ENCODE measurements at regions not wholly inside any gene's neighbourhood (a gene's known extent, or its start where the extent isn't known, plus 50 kb on each side); places are given as distances from the start of the nearest gene placed in this dataset.

GRCh38 chr1:61618755-61619154, 106.2 kb downstream of the TM2D1 start:
- TF ChIP-seq ZNF274 (IDR thresholded peaks at IDR 0.05; ENCODE audit: low read depth, low read length) (no peak), YY1 (IDR thresholded peaks at IDR 0.05; ENCODE audit: insufficient read depth, insufficient read length) (no peak), SUZ12 (IDR thresholded peaks at IDR 0.05; ENCODE audit: extremely low read depth, insufficient read depth, insufficient read length) (no peak)
